Neural cell (in vitro differentiated cells): ENCODE measurements at regions not wholly inside any gene's neighbourhood (a gene's known extent, or its start where the extent isn't known, plus 50 kb on each side); places are given as distances from the start of the nearest gene placed in this dataset.

Source experiments
- CTCF ChIP-seq: fragments of 450-650 bp; IDR thresholded peaks from 2 replicates; pipeline ENCODE4 v1.5.1; 2014; ENCODE audit warnings: antibody characterized with exemption, mild to moderate bottlenecking, moderate library complexity; ENCODE audit not compliant: poor library complexity, severe bottlenecking
- EP300 ChIP-seq: fragments of 450-650 bp; conservative IDR thresholded peaks from 2 replicates; pipeline ENCODE4 v1.6.1; 2014; ENCODE audit warnings: antibody characterized with exemption, mild to moderate bottlenecking, moderate library complexity; ENCODE audit not compliant: poor library complexity, severe bottlenecking
- EZH2 ChIP-seq: fragments of 200-600, 300-800 bp; shearing (Covaris generic), sonication (generic); IDR thresholded peaks from 2 replicates; pipeline ENCODE4 v1.6.1; 2014; ENCODE audit warnings: antibody characterized with exemption, low read length, borderline replicate concordance, mild to moderate bottlenecking; ENCODE audit not compliant: insufficient read depth, poor library complexity, severe bottlenecking
- POLR2AphosphoS5 ChIP-seq: IDR thresholded peaks from 2 replicates; pipeline ENCODE4 v1.6.1; 2012
- RAD21 ChIP-seq: fragments of 450-650 bp; conservative IDR thresholded peaks from 2 replicates; pipeline ENCODE4 v1.6.1; 2014; ENCODE audit warnings: antibody characterized with exemption, mild to moderate bottlenecking, moderate library complexity
- REST ChIP-seq: IDR thresholded peaks from 2 replicates; pipeline ENCODE4 v1.6.1; 2012; ENCODE audit warnings: borderline replicate concordance
- SMC3 ChIP-seq: fragments of 450-650 bp; conservative IDR thresholded peaks from 2 replicates; pipeline ENCODE4 v1.6.1; 2014; ENCODE audit warnings: antibody characterized with exemption, mild to moderate bottlenecking, moderate library complexity; ENCODE audit not compliant: poor library complexity
- TAF1 ChIP-seq: IDR thresholded peaks from 2 replicates; pipeline ENCODE4 v1.6.1; 2012; ENCODE audit warnings: low read depth

GRCh38 chr16:51813609-51814008 lies 662.5 kb upstream of the SALL1 start:
- no peak for TF ChIP-seq TAF1
- no peak for TF ChIP-seq POLR2AphosphoS5
- no peak for TF ChIP-seq EP300
- no peak for TF ChIP-seq REST
- TF ChIP-seq CTCF, result no peak
- TF ChIP-seq RAD21, result no peak
- no peak for TF ChIP-seq SMC3
- no peak for TF ChIP-seq EZH2
